HG03175 (cell line): ENCODE measurements at regions not wholly inside any gene's neighbourhood (a gene's known extent, or its start where the extent isn't known, plus 50 kb on each side); places are given as distances from the start of the nearest gene placed in this dataset.

Experiments used
- ATAC-seq: cut with Tn5 transposase; IDR thresholded peaks from one replicate; pipeline ENCODE4 v1.9.1; 2021; ENCODE audit warnings: mild to moderate bottlenecking, moderate library complexity; ENCODE audit not compliant: unreplicated experiment

DNA sequence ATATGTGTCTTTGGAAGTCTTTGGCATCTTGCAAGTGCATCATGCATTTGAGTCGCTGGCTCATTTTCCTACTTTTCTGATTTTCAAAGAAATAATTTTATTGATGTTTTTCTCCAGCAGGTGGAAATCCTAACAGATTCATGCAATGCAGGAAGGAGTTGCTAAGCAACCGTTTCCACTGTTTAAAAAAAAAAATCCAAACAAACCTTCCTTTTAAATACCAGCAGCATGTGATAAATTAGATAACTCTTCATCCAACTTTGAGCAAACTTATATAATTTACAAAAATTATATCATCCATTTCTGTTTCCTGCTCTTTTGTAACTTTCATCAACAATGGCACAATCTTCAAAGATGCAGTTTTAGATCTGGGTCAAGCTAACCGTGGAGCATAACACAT is 364.1 kb downstream of the MFSD1 start:
- no peak for ATAC-seq

DNA sequence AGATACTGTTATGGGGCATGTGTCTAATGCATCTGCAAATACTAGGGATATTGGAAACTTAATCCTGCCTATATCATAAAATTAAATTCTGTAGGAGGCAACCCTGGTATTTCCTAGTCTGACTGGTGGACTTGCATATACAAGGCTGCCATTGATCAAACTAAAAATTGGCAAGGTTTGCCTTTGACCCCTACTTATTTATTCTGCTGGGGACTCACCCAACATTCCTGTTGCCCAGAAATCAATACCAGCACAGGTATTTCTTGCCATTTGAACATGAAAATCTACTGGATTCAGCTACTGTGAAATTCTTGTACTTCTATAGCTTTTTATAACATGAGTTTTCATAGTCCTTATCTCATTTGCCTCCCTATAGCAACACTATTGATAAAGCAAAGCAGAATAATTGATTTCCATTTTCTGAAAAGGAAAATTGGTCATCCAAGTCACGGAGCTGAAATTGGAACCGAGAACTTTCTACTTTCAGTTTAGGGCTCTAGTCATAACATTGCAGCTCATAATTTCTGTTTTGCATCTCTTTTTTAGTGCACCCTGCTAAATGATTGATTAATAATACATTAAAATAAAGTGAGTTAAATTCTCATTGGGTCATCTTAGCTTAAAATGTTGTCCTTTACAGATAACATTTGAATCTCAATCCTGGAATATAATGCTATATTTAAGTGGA is 365.2 kb downstream of the MFSD1 start:
- peak; percentile 41 for ATAC-seq

DNA sequence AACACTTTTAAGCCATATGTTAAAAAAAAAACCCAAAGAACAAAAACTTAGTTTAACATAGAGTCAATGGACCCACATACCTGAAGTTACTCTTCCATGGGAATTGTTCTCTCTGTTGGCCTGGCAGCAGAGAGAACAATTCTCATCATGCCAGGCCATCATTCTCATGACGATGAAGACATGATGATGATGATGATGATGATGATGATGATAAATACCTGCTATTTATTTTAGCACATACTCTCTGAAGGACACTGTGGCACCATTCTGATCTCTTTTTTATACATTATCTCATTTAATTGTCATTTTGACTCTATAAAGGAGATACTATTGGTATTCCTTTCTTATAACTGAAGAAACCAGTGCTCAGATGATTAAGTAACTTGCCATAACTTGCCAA is 366.9 kb downstream of the MFSD1 start:
- no peak for ATAC-seq

DNA sequence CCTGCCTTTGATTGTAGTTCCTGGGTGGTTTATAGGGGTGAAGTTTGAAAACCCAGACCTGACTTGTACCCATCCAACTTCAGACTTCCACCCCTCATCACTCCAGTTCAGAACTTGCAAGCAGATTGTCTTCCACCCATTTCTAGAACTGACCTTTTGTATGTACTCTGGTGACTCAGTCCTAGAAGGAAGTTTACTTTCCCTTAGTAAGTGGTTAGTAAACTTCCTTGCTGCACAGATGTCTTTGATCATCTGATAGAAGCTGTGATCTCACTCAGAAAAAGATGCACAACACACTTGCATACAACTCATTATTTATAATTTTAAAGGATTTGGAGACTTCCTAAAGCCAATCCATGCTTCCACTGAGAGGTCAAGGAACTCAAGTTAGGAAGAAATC is 368.0 kb downstream of the MFSD1 start:
- no peak for ATAC-seq

- no peak for ATAC-seq
These were observed 368.7 kb downstream of the MFSD1 start for GRCh38 chr3:159170436-159171003.

DNA sequence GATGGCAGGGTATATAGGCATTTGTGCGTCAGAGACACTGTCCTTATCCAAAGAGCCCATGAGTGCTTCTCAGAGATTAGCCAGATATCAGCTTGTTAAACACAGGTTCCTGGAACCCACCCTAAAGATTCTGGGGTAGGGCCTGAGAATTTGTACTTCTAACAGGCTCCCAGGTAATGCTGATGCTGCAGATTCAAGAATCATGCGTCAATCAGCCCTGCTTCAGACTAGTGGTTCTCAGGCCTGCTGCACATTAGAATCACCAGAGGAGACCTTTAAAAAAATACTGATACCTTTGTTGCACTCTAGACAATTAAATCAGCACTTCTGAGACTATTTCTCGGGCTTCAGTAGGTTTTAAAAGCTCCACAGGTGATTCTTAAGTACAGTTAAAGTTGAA is 369.5 kb downstream of the MFSD1 start:
- no peak for ATAC-seq

DNA sequence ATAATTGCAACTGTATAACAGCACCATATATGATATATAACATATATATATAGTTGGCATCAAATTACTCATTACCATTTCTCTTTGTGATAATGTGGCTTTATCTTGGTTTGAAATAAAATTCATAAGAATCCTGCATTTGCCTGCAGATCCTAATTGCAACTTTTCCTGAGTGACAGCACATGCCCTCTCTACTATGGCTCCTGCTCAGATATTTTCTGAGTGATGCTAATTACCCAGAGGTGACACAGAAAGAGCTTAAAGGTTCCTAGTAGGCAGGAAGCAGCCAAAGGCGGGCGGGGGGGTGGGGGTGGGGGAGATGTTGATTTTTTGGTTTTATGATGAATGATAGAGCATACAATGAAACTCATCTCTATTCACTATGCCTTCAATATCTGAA is 370.6 kb downstream of the MFSD1 start:
- no peak for ATAC-seq

DNA sequence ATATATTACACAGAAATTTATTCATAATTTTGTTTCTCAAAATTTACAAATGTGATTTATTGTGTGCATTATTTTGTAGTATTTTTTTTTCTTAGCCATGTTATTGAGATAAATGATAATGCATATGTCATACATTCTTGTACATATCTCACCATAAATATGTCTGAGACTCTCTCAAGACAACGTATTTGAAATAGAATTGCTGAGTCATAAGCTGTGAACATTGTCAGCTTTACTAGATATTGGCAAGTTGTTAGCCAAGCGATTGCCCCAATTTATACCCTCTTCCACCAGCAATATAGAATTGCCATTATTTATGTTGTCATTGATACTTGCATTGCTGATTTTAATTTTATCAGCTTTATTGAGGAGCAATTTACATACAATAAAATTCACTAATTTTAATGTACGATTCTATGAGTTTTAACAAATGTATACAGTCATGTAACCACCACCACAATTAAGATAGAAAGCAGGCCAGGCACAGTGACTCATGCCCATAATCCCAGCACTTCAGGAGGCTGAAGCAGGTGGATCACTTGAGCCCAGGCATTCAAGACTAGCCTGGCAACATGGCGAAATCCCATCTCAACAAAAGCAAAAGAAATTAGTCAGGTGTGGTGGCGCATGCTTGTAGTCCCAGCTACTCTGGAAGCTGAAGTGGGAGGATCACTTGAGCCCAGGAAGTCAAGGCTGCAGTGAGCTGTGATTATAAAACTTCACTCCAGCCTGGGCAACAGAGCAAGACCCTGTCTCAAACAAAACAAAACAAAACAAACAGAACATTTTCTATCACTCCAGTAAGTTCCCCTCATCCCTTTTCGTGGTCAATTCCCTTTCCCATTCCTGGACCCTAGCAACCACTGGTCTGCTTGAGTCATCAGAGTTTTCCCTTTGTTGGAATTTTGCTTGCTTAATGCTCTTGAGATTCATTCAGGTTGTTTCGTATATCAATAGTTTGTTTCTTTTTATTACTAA is 373.1 kb downstream of the MFSD1 start:
- no peak for ATAC-seq

DNA sequence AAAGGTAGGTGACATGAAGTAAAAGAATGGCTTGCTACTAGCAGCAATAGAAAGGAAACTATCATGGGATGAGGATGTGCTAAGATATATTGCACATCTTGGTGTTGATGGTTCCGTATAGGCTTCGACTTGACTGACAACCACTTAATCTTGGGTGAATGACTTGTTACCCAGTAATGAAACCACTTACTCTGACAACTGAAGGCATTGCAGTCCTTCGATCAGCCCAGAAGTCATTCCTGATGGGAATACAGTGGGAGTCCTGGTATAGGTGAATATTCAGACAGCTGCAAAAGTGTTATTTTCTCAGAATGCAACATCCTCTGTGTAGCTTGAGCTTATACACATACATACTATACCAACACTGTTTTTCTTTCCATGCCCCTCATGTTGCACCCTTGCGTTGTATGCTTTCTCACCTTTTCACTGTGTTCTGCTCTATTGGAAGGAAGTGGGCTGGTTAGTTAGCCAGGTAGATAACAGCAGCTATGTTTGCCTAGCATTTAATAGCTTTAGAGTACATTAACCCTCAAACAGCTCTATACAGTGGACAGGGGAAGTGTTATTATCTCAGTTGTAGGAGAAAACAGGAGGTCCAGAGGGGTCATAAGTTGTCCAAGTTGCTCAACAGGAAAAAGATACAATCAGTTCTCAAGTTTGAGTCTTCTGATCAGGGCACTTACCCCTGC is 376.5 kb downstream of the MFSD1 start:
- ATAC-seq, result no peak

- no peak for ATAC-seq
These were observed 381.1 kb downstream of the MFSD1 start for GRCh38 chr3:159182961-159183360.

DNA sequence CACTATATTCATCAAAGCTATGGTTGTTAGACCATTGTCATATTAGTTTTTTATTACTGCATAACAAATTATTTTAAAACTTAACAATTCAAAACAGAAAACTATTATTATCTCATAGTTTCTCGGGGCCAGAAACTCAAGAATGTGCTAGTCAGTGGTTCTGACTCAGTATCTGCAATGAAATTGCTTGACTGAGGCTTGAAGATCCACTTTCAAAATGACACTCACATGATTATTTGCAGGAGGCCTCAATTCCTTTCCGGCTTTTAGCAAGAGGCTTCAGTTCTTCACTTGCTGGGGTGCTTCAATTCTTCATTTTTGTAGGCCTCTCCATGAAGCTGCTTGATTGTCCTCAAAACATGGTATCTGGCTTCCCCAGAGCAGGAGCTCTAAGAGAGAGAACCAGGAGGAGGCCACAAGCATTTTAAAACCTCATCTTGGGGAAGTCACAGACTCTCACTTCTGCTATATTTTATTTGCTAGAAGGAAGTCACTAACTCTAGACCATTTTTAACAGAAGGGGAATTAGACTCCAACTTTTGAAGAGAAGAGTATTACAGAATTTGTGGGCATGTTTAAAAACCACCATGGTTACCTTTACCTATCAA is 383.7 kb downstream of the MFSD1 start:
- peak; percentile 60 for ATAC-seq

DNA sequence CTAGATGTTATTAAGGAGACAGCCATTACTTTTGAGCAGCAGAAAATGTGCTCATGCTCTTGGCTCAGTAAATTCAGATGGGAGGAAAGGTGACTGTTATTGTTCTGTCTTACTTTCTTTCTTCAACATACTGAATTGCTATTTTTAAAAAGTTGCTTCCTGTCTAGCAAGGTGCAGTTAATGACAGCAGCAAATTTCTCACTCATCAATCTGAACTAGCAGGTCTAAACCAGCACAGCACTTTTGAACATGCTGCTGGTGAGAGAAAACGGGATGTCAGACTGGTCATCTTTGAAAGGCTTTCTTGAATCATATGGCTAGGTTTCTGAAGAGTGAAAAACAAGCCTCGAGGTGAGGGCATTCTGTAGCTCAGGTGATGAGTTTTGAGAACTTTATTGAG is 384.7 kb downstream of the MFSD1 start:
- peak; percentile 64 for ATAC-seq

GRCh38 chr3:159187232-159187631 is 385.4 kb downstream of the MFSD1 start:
- ATAC-seq, result no peak

GRCh38 chr3:159187706-159188105 is 385.9 kb downstream of the MFSD1 start:
- no peak for ATAC-seq

DNA sequence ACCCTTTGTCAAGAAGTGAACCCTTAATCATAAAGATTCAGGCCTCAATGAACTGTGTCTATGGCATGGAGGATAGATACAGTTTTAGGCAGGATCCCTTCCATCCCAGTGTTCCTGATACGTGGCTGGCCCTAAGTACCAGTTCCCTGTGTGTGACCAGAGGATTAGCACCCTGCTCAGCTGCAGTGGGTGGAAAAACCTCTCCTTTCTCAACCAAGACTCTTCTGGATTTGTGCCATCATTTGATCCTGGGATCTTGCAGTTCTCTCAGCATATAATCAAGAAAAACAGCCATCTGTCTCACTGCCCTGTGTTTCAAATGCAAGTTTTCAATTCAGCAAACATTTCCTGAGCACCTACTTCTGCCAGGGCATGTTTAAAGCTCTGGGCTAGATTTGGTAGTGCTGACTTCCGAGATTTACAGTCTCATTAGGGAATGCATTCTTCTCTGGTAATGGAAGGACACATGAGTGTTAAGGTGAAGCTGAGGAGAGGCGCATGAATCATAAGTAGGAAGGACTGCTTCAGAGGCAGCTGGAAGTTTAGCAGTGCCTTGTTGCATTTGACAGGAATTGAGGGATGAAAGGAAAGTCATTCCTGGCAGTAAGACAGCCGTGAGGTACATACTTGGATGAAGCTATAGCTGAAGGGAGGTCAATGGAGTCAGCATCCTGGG is 388.3 kb downstream of the MFSD1 start:
- no peak for ATAC-seq

DNA sequence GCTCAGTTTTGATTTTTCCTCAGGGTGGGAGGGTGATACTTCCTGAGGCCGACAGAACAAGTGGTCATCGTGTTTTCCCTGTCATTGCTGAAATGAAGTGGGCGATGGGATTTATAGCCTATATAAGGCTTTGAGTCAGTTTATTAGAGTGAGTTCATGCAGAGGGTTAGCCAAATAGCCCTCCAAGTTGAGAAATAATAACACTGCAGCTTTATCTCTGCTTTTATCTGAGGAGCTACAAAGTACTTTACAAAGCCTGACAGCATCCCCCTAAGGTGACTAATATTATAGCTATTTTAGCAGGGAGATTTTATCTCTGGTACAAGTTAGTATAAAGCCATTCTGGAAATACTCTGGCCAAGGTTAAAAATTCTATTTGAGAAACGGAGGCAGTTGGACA is 389.6 kb downstream of the MFSD1 start:
- ATAC-seq, result no peak

DNA sequence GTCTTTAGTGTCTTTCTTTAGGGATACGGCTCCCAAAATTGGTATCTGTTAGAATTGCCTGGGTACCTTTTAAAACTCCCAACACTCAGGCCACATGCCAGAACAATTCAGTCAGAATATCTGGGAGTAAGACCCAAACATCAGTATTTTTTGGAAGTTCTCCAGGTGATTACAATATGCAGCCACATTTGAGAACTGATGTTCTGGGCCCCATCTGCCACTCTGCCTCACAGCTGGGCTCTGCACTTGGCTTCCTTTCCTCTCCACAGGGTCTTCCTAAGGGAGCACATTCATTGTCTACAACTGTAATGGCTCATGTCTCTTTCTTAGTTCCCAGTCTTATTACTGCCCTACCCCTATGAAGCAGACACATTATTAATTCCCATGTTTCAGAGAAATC is 394.5 kb downstream of the MFSD1 start:
- ATAC-seq, result no peak

DNA sequence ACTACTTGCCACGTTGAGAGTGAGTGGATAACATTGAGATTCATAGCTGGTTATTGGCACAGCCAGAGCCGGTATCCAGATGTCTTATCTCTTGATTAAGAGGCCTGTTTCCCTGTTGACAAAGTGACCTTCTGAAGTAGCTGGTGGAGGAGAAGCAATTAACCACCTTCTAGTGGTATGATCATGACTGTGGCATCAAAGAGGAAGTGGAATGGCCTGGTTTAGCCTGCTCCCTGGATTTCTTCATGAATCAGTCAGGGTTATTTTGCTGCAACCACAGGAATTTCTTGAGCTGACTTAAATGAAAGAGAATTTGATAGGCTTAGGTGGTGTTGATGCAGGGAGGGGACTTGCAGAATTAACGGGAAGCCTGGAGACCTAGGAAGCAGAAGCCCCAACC is 398.3 kb downstream of the MFSD1 start:
- ATAC-seq, result no peak

GRCh38 chr3:159208050-159208449 is 406.2 kb downstream of the MFSD1 start:
- no peak for ATAC-seq

DNA sequence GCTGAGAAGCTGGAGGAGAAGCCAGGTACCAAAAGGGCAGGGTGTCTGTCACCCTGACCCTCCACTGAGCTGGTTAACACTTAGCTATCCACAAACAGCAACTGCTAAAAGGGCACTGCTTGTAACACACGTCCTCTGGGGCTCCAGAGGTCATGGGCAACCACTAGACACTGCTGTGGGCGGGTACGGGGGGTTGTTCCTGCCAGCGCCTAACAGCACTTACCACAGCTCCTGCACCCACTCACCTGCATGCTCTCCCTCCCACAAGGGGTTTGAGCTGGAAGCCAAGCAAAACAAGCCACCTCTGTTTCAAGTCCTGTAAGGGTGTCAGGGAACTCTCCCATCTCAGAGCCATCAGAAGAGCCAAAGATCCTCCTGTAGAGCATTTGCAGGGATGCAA is 407.6 kb downstream of the MFSD1 start:
- no peak for ATAC-seq
